DMS 273 (cell line): ENCODE measurements at regions not wholly inside any gene's neighbourhood (a gene's known extent, or its start where the extent isn't known, plus 50 kb on each side); places are given as distances from the start of the nearest gene placed in this dataset.

Experiments
- DNase-seq: peaks from one replicate; lab custom pipeline; 2025; ENCODE audit not compliant: unreplicated experiment; lab: John Stamatoyannopoulos, UW

GRCh38 chr21:25062061-25062460 lies 545.2 kb downstream of the MRPL39 start:
- no peak for DNase-seq

GRCh38 chr21:25054689-25055088 lies 552.6 kb downstream of the MRPL39 start:
- no peak for DNase-seq

- no peak for DNase-seq
These were observed 567.6 kb downstream of the MRPL39 start for GRCh38 chr21:25039461-25040380.

- DNase-seq, result no peak
These were observed 570.5 kb downstream of the MRPL39 start for GRCh38 chr21:25036775-25037174.

GRCh38 chr21:25031750-25032149 lies 575.5 kb downstream of the MRPL39 start:
- no peak for DNase-seq

- no peak for DNase-seq
These were observed 577.7 kb downstream of the MRPL39 start for GRCh38 chr21:25029580-25029979.

- no peak for DNase-seq
These were observed 581.7 kb downstream of the MRPL39 start for GRCh38 chr21:25025596-25025995.

- DNase-seq, result no peak
These were observed 582.6 kb downstream of the MRPL39 start for GRCh38 chr21:25024639-25025038.

GRCh38 chr21:25005388-25005787 lies 601.9 kb downstream of the MRPL39 start:
- no peak for DNase-seq

GRCh38 chr21:25002676-25003075 lies 604.6 kb downstream of the MRPL39 start:
- DNase-seq, result no peak

- no peak for DNase-seq
These were observed 612.1 kb downstream of the MRPL39 start for GRCh38 chr21:24995216-24995615.

GRCh38 chr21:24994717-24995116 lies 612.6 kb downstream of the MRPL39 start:
- DNase-seq, result no peak

- no peak for DNase-seq
These were observed 617.8 kb downstream of the MRPL39 start for GRCh38 chr21:24989516-24989915.

GRCh38 chr21:24988941-24989340 lies 618.3 kb downstream of the MRPL39 start:
- no peak for DNase-seq

- DNase-seq, result no peak
These were observed 631.0 kb downstream of the MRPL39 start for GRCh38 chr21:24976238-24976637.

GRCh38 chr21:24969068-24969467 lies 638.2 kb downstream of the MRPL39 start:
- DNase-seq, result no peak

- no peak for DNase-seq
These were observed 651.9 kb downstream of the MRPL39 start for GRCh38 chr21:24955275-24955961.

GRCh38 chr21:24948186-24948585 lies 659.1 kb downstream of the MRPL39 start:
- no peak for DNase-seq

GRCh38 chr21:24945910-24946309 lies 661.4 kb downstream of the MRPL39 start:
- DNase-seq, result no peak

GRCh38 chr21:24941316-24942185 lies 665.7 kb downstream of the MRPL39 start:
- no peak for DNase-seq

GRCh38 chr21:24939291-24939690 lies 668.0 kb downstream of the MRPL39 start:
- no peak for DNase-seq
